Esophagus muscularis mucosa (tissue), 3 donors: ENCODE measurements at regions not wholly inside any gene's neighbourhood (a gene's known extent, or its start where the extent isn't known, plus 50 kb on each side); places are given as distances from the start of the nearest gene placed in this dataset.

Source experiments
- POLR2A ChIP-seq: fragments of 450-650 bp; IDR thresholded peaks from one replicate; pipeline ENCODE4 v1.6.1; 2017; ENCODE audit warnings: antibody characterized with exemption, moderate library complexity, mild to moderate bottlenecking, low read depth
- POLR2AphosphoS5 ChIP-seq, 2 donors: sonication (generic); formaldehyde crosslinking; IDR thresholded peaks; one replicate each; pipeline ENCODE4 v1.6.1; 2017; ENCODE audit warnings: antibody characterized with exemption in 2 of 2
- TF ChIP-seq, protein P1 (sequence below), 3 experiments: fragments of 200-600 bp in 2 of 3; fragments of 450-650 bp in 1 of 3; sonication (generic) in 2 of 3; IDR thresholded peaks; one replicate each; pipeline ENCODE4 v1.5.1; 2017 to 2019; ENCODE audit warnings: antibody characterized with exemption in 3 of 3, mild to moderate bottlenecking in 2 of 3, moderate library complexity in 1 of 3

GRCh38 chr13:44652962-44653660, 77.0 kb upstream of the TSC22D1 start:
- TF ChIP-seq POLR2AphosphoS5 (IDR thresholded peaks at IDR 0.05) (no peak), POLR2A (no peak)
- TF ChIP-seq, protein P1, sequence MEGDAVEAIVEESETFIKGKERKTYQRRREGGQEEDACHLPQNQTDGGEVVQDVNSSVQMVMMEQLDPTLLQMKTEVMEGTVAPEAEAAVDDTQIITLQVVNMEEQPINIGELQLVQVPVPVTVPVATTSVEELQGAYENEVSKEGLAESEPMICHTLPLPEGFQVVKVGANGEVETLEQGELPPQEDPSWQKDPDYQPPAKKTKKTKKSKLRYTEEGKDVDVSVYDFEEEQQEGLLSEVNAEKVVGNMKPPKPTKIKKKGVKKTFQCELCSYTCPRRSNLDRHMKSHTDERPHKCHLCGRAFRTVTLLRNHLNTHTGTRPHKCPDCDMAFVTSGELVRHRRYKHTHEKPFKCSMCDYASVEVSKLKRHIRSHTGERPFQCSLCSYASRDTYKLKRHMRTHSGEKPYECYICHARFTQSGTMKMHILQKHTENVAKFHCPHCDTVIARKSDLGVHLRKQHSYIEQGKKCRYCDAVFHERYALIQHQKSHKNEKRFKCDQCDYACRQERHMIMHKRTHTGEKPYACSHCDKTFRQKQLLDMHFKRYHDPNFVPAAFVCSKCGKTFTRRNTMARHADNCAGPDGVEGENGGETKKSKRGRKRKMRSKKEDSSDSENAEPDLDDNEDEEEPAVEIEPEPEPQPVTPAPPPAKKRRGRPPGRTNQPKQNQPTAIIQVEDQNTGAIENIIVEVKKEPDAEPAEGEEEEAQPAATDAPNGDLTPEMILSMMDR (IDR thresholded peaks at IDR 0.05): no peak
